ENCODE measurements at regions not wholly inside any gene's neighbourhood (a gene's known extent, or its start where the extent isn't known, plus 50 kb on each side); places are given as distances from the start of the nearest gene placed in this dataset.
A peak's percentile ranks its signal among the peaks of the same experiment; 100 is the strongest.

DNA sequence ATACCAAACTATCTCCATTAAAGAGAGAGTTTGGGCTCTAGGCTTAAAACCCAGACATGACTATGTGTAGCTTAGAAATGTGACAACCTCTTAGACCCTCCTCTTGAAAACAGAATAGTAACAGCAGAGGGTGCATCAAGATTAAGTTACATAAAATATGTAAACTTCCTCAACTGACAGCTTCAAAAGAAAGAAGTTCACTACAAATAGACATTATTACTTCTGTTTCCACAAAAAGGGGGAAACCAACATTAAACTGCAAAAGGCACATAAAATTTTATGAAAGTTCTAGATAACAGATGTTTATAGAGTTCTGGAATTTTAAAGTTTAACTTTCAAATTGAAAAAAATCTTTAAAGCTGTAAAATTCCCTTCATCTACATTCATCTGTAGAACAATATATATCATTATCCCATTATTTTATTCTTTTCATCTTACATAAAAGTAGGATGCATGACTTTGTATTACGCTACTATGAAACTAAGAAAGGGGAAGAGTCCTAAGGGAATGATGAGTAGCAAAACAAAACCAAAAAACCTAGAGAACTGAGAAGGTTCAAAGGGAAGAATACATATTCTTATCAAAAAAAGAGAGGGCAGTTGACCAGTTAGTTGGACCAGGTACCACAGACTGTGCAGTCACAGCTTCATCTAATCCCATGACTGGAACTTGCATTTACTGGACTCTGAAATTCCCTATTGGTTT, 177.0 kb downstream of the SIPA1L2 start:
- Histone ChIP-seq H3K27ac (ENCODE audit: low read depth in 1 of 3, low read length in 2 of 3) (no peak overlapping the region), H3K9me3 (ENCODE audit: control insufficient read depth in 2 of 2, insufficient read depth in 1 of 2, low read depth in 1 of 2, low read length in 1 of 2) (no peaks in the 10 kb centered on the region), H3K36me3 (ENCODE audit: control insufficient read depth in 3 of 3, insufficient read depth in 2 of 3, low read depth in 1 of 3, low read length in 3 of 3) (no peaks in the 10 kb centered on the region), H3K27me3 (ENCODE audit: control insufficient read depth in 3 of 3, insufficient read depth in 3 of 3, low read length in 3 of 3) (no peaks in the 10 kb centered on the region), H3K4me1 (ENCODE audit: control insufficient read depth in 3 of 3, insufficient read depth in 2 of 3, low read depth in 1 of 3, low read length in 2 of 3) (no peaks in the 10 kb centered on the region), H3K4me3 (ENCODE audit: low read depth in 1 of 3, low read length in 3 of 3) (no peak overlapping the region)
- WGBS, 3 donors, result 84 to 95% (median 87%) methylated on average over 1 of the region's 1 CpG
- DNase-seq (no peak), FAIRE-seq (peak; percentile 44)

DNA sequence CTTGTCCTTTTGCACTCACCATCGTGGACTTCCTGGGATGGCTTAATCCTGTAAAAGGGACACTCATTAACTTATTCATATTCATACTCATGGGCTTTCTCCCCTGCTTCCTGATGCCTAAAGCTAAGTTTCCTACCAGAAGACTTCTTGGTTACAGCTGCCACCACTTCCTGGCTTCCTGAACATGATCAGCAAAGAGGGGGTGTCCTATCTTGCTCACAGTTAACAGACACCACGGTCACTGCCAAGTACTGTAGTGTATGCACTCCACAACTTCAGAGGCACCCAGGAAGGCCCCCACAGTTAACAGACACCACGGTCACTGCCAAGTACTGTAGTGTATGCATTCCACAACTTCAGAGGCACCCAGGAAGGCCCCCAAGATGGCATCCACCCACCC, 177.8 kb downstream of the SIPA1L2 start:
- no peaks in the 10 kb centered on the region for H3K36me3 ChIP-seq (ENCODE audit: control insufficient read depth in 3 of 3, insufficient read depth in 2 of 3, low read depth in 1 of 3, low read length in 3 of 3)
- no peaks in the 10 kb centered on the region for H3K4me1 ChIP-seq (ENCODE audit: control insufficient read depth in 3 of 3, insufficient read depth in 2 of 3, low read depth in 1 of 3, low read length in 2 of 3)
- H3K27ac ChIP-seq (ENCODE audit: low read depth in 1 of 3, low read length in 2 of 3), result no peak overlapping the region
- no peaks in the 10 kb centered on the region for H3K27me3 ChIP-seq (ENCODE audit: control insufficient read depth in 3 of 3, insufficient read depth in 3 of 3, low read length in 3 of 3)
- no peaks in the 10 kb centered on the region for H3K9me3 ChIP-seq (ENCODE audit: control insufficient read depth in 2 of 2, insufficient read depth in 1 of 2, low read depth in 1 of 2, low read length in 1 of 2)
- H3K4me3 ChIP-seq (ENCODE audit: low read depth in 1 of 3, low read length in 3 of 3), result no peak overlapping the region
- FAIRE-seq (no peak), DNase-seq (no peak)
- 71 to 82% (median 72%) methylated on average over 3 of the region's 3 CpGs for WGBS, 3 donors

DNA sequence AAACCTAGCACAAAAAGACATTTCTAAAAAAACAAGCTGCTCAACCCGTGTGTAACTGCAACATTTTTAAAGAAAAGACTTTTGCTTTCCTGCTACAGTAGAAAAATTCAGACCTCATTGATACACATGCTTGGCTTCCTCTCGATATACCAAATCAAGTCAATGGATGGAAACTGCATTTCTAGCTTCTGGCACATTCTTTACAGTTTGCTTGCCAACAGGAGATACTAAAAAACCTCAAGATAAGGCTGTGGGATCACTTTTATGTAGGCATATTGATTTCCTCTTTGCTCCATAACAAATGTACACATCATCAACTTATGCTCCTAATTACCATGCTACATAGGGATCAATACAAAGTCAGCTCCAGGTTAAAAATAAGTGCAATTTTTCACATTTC, 178.4 kb downstream of the SIPA1L2 start:
- H3K4me3 ChIP-seq (ENCODE audit: low read depth in 1 of 3, low read length in 3 of 3), result no peak overlapping the region
- H3K27me3 ChIP-seq (ENCODE audit: control insufficient read depth in 3 of 3, insufficient read depth in 3 of 3, low read length in 3 of 3), result no peaks in the 10 kb centered on the region
- 78 to 85% (median 84%) methylated on average over 2 of the region's 2 CpGs for WGBS, 3 donors
- DNase-seq, result no peak
- peaks cover 0 to 2% (median 0%) of the 10 kb centered on the region in 3 donors for H3K4me1 ChIP-seq (ENCODE audit: control insufficient read depth in 3 of 3, insufficient read depth in 2 of 3, low read depth in 1 of 3, low read length in 2 of 3)
- FAIRE-seq, result no peak
- H3K9me3 ChIP-seq (ENCODE audit: control insufficient read depth in 2 of 2, insufficient read depth in 1 of 2, low read depth in 1 of 2, low read length in 1 of 2), result no peaks in the 10 kb centered on the region
- H3K36me3 ChIP-seq (ENCODE audit: control insufficient read depth in 3 of 3, insufficient read depth in 2 of 3, low read depth in 1 of 3, low read length in 3 of 3), result no peaks in the 10 kb centered on the region
- H3K27ac ChIP-seq (ENCODE audit: low read depth in 1 of 3, low read length in 2 of 3), result no peak overlapping the region

GRCh38 chr1:232450615-232451014, 179.3 kb downstream of the SIPA1L2 start:
- H3K4me1 ChIP-seq (ENCODE audit: control insufficient read depth in 3 of 3, insufficient read depth in 2 of 3, low read depth in 1 of 3, low read length in 2 of 3), result peaks cover 0 to 2% (median 0%) of the 10 kb centered on the region in 3 donors
- DNase-seq, result no peak
- FAIRE-seq, result no peak
- H3K9me3 ChIP-seq (ENCODE audit: control insufficient read depth in 2 of 2, insufficient read depth in 1 of 2, low read depth in 1 of 2, low read length in 1 of 2), result no peaks in the 10 kb centered on the region
- no peak overlapping the region for H3K27ac ChIP-seq (ENCODE audit: low read depth in 1 of 3, low read length in 2 of 3)
- H3K36me3 ChIP-seq (ENCODE audit: control insufficient read depth in 3 of 3, insufficient read depth in 2 of 3, low read depth in 1 of 3, low read length in 3 of 3), result peaks cover 0 to 3% (median 0%) of the 10 kb centered on the region in 3 donors
- WGBS, 3 donors, result 90 to 94% (median 92%) methylated on average over 1 of the region's 1 CpG
- H3K4me3 ChIP-seq (ENCODE audit: low read depth in 1 of 3, low read length in 3 of 3), result no peak overlapping the region
- H3K27me3 ChIP-seq (ENCODE audit: control insufficient read depth in 3 of 3, insufficient read depth in 3 of 3, low read length in 3 of 3), result no peaks in the 10 kb centered on the region

GRCh38 chr1:232447125-232447524, 182.8 kb downstream of the SIPA1L2 start:
- Histone ChIP-seq H3K4me1 (ENCODE audit: control insufficient read depth in 3 of 3, insufficient read depth in 2 of 3, low read depth in 1 of 3, low read length in 2 of 3) (peaks cover 0 to 5% (median 0%) of the 10 kb centered on the region in 3 donors), H3K4me3 (ENCODE audit: low read depth in 1 of 3, low read length in 3 of 3) (no peak overlapping the region), H3K9me3 (ENCODE audit: control insufficient read depth in 2 of 2, insufficient read depth in 1 of 2, low read depth in 1 of 2, low read length in 1 of 2) (no peaks in the 10 kb centered on the region), H3K27ac (ENCODE audit: low read depth in 1 of 3, low read length in 2 of 3) (no peak overlapping the region), H3K27me3 (ENCODE audit: control insufficient read depth in 3 of 3, insufficient read depth in 3 of 3, low read length in 3 of 3) (no peaks in the 10 kb centered on the region), H3K36me3 (ENCODE audit: control insufficient read depth in 3 of 3, insufficient read depth in 2 of 3, low read depth in 1 of 3, low read length in 3 of 3) (peaks cover 0 to 15% (median 0%) of the 10 kb centered on the region in 3 donors)
- WGBS, 3 donors, result 70 to 91% (median 82%) methylated on average over 2 of the region's 2 CpGs
- FAIRE-seq (no peak), DNase-seq (no peak)

DNA sequence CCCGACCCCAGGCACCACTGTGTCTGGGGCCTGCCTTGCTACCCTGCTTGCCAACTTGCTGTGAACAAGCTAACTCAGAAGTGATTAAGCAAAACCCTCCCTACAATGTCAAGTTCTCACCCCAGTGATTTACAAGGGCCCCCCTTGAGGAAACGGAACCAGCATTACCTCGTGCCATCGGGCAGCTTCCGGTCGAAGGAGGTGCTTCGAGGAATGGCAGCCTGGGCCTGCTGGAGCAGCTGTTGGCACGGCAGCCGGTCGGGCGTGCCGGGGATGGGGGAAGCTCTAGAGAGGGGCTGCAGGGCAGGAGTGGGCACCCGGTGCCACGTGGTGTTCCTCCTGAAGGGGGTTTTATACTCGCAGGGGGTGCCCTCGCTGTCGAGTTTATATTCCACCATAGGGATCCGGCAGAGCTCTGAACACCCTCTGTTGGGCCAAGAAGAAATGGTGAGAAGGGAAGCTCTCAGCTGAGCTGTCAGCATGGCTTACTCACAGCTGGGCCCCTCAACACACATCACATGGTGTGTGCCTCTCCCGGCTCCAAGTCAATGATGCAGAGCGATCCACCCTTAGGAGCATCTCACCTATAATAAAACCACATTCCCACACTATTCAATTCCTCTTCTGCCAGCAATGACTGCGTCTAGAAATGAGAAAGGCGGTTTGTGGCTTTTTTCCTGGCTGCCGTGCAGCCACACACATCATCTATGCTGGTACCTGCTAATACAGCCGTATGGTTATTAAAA, 184.4 kb downstream of the SIPA1L2 start:
- peaks cover 0 to 17% (median 5%) of the 10 kb centered on the region in 3 donors for H3K36me3 ChIP-seq (ENCODE audit: control insufficient read depth in 3 of 3, insufficient read depth in 2 of 3, low read depth in 1 of 3, low read length in 3 of 3)
- peaks cover 0 to 5% (median 0%) of the 10 kb centered on the region in 3 donors for H3K4me1 ChIP-seq (ENCODE audit: control insufficient read depth in 3 of 3, insufficient read depth in 2 of 3, low read depth in 1 of 3, low read length in 2 of 3)
- 91 to 96% (median 96%) methylated on average over 24 of the region's 24 CpGs for WGBS, 3 donors
- no peaks in the 10 kb centered on the region for H3K9me3 ChIP-seq (ENCODE audit: control insufficient read depth in 2 of 2, insufficient read depth in 1 of 2, low read depth in 1 of 2, low read length in 1 of 2)
- DNase-seq, result peak in 1 of 2 donors; percentile 10
- H3K27me3 ChIP-seq (ENCODE audit: control insufficient read depth in 3 of 3, insufficient read depth in 3 of 3, low read length in 3 of 3), result no peaks in the 10 kb centered on the region
- FAIRE-seq, result no peak
- H3K27ac ChIP-seq (ENCODE audit: low read depth in 1 of 3, low read length in 2 of 3), result no peak overlapping the region
- H3K4me3 ChIP-seq (ENCODE audit: low read depth in 1 of 3, low read length in 3 of 3), result no peak overlapping the region

GRCh38 chr1:232443372-232443771, 186.6 kb downstream of the SIPA1L2 start:
- no peaks in the 10 kb centered on the region for H3K27me3 ChIP-seq (ENCODE audit: control insufficient read depth in 3 of 3, insufficient read depth in 3 of 3, low read length in 3 of 3)
- H3K27ac ChIP-seq (ENCODE audit: low read depth in 1 of 3, low read length in 2 of 3), result no peak overlapping the region
- no peak overlapping the region for H3K4me3 ChIP-seq (ENCODE audit: low read depth in 1 of 3, low read length in 3 of 3)
- H3K9me3 ChIP-seq (ENCODE audit: control insufficient read depth in 2 of 2, insufficient read depth in 1 of 2, low read depth in 1 of 2, low read length in 1 of 2), result no peaks in the 10 kb centered on the region
- FAIRE-seq, result no peak
- peaks cover 0 to 26% (median 5%) of the 10 kb centered on the region in 3 donors for H3K36me3 ChIP-seq (ENCODE audit: control insufficient read depth in 3 of 3, insufficient read depth in 2 of 3, low read depth in 1 of 3, low read length in 3 of 3)
- 78 to 79% (median 78%) methylated on average over 7 of the region's 7 CpGs for WGBS, 3 donors
- peaks cover 0 to 5% (median 0%) of the 10 kb centered on the region in 3 donors for H3K4me1 ChIP-seq (ENCODE audit: control insufficient read depth in 3 of 3, insufficient read depth in 2 of 3, low read depth in 1 of 3, low read length in 2 of 3)
- DNase-seq, result peak in 1 of 2 donors; percentile 20

GRCh38 chr1:232441036-232441411, 188.9 kb downstream of the SIPA1L2 start:
- peaks cover 0 to 4% (median 3%) of the 10 kb centered on the region in 3 donors for H3K4me1 ChIP-seq (ENCODE audit: control insufficient read depth in 3 of 3, insufficient read depth in 2 of 3, low read depth in 1 of 3, low read length in 2 of 3)
- no peaks in the 10 kb centered on the region for H3K27me3 ChIP-seq (ENCODE audit: control insufficient read depth in 3 of 3, insufficient read depth in 3 of 3, low read length in 3 of 3)
- FAIRE-seq, result no peak
- peaks cover 0 to 37% (median 8%) of the 10 kb centered on the region in 3 donors for H3K36me3 ChIP-seq (ENCODE audit: control insufficient read depth in 3 of 3, insufficient read depth in 2 of 3, low read depth in 1 of 3, low read length in 3 of 3)
- no peak overlapping the region for H3K27ac ChIP-seq (ENCODE audit: low read depth in 1 of 3, low read length in 2 of 3)
- no peak overlapping the region for H3K4me3 ChIP-seq (ENCODE audit: low read depth in 1 of 3, low read length in 3 of 3)
- DNase-seq, result no peak
- WGBS, 3 donors, result 93 to 96% (median 95%) methylated on average over 1 of the region's 1 CpG
- H3K9me3 ChIP-seq (ENCODE audit: control insufficient read depth in 2 of 2, insufficient read depth in 1 of 2, low read depth in 1 of 2, low read length in 1 of 2), result no peaks in the 10 kb centered on the region

All from small intestine (tissue), 7 donors.